K562 (cell line): ENCODE measurements at regions not wholly inside any gene's neighbourhood (a gene's known extent, or its start where the extent isn't known, plus 50 kb on each side); places are given as distances from the start of the nearest gene placed in this dataset.

ENCODE experiments used
- ATAC-seq: fragments of 200-7000 bp; cut with Tn5 transposase; 3 replicates; pipeline ENCODE4 v1.9.1; 2020; ENCODE audit warnings: moderate library complexity
- BruUV-seq: library from RNA; stranded (reverse); fragments of 400-500 nt; replicated peaks from 2 replicates; lab custom pipeline; 2021; lab: Mats Ljungman, UMichigan
- CTCF ChIA-PET: fragments of 300-600 bp; formaldehyde crosslinking; extraction: SDS; loops from one replicate; lab custom pipeline; 2021; ENCODE audit warnings: low intra/inter-chr PET ratio; lab: Yijun Ruan, JAX
- POLR2A ChIA-PET: fragments of 300-600, 350-650 bp; sonication (Branson Sonifier 250); formaldehyde crosslinking; extraction: SDS; loops from one replicate; lab custom pipeline; 2021; ENCODE audit warnings: antibody characterized with exemption, inconsistent platforms; lab: Yijun Ruan, JAX
- DNase-seq, 4 experiments: peaks; one replicate each; pipeline versions ENCODE4 v3.0.0 to v3.0.0-alpha.2; 2011 to 2018; ENCODE audit warnings: low spot score in 3 of 4, mixed read lengths in 3 of 4; ENCODE audit errors: extremely low read depth in 1 of 4
- FAIRE-seq: peaks from 2 replicates; lab custom pipeline; 2011; peaks lifted over from hg19 to GRCh38; lab: Jason Lieb, UNC
- H2AFZ ChIP-seq: 2 replicates; pipeline ENCODE4 v1.6.0; 2011; ENCODE audit warnings: low read depth, low read length, control low read depth, inconsistent platforms
- H3K27ac ChIP-seq: fragments of 200-600 bp; 3 replicates; pipeline ENCODE4 v1.8.0; 2011; ENCODE audit warnings: low read depth, mild to moderate bottlenecking, control low read depth, inconsistent platforms, low read length, moderate library complexity, mixed read lengths; ENCODE audit errors: extremely low read depth
- H3K27me3 ChIP-seq, 2 experiments: fragments of 300-600 bp in 1 of 2; 2 replicates in 1 of 2; 3 replicates in 1 of 2; pipeline versions ENCODE4 v1.6.0 to v1.8.0; 2011; ENCODE audit warnings: inconsistent platforms in 2 of 2, low read length in 2 of 2, mild to moderate bottlenecking in 1 of 2, mixed read lengths in 1 of 2, moderate library complexity in 1 of 2; ENCODE audit not compliant: control insufficient read depth in 2 of 2, insufficient read depth in 2 of 2
- H3K36me3 ChIP-seq: fragments of 300-600 bp; 3 replicates; pipeline ENCODE4 v1.8.0; 2011; ENCODE audit warnings: mild to moderate bottlenecking, low read length, inconsistent platforms; ENCODE audit not compliant: control insufficient read depth, insufficient read depth
- H3K4me1 ChIP-seq, 2 experiments: fragments of 200-600 bp in 1 of 2; replicated peaks in 1 of 2; 2 replicates in 1 of 2; 3 replicates in 1 of 2; pipeline versions ENCODE4 v1.5.1 to v1.8.0; 2011; ENCODE audit warnings: inconsistent platforms in 2 of 2, low read length in 2 of 2, mild to moderate bottlenecking in 1 of 2, mixed read lengths in 1 of 2, moderate library complexity in 1 of 2; ENCODE audit not compliant: control insufficient read depth in 2 of 2, insufficient read depth in 2 of 2
- H3K4me2 ChIP-seq: 2 replicates; pipeline ENCODE4 v1.6.1; 2011; ENCODE audit warnings: low read length, control low read depth, inconsistent platforms, mixed read lengths; ENCODE audit not compliant: insufficient read depth
- H3K4me3 ChIP-seq: fragments of 200-600 bp; sonication (generic), shearing (Covaris generic); 2 replicates; pipeline ENCODE4 v1.5.1; 2016; ENCODE audit warnings: control low read depth, inconsistent platforms
- H3K79me2 ChIP-seq: fragments of 200-600 bp; 3 replicates; pipeline ENCODE4 v1.8.0; 2011; ENCODE audit warnings: low read length, inconsistent platforms; ENCODE audit not compliant: control insufficient read depth, insufficient read depth
- H3K9ac ChIP-seq, 2 experiments: 2 replicates each; pipeline versions ENCODE4 v1.6.0 to v1.6.1; 2011; ENCODE audit warnings: low read depth in 2 of 2, low read length in 2 of 2, control low read depth in 1 of 2, inconsistent platforms in 1 of 2, mild to moderate bottlenecking in 1 of 2, mixed read lengths in 1 of 2; ENCODE audit not compliant: insufficient read depth in 1 of 2
- H3K9me1 ChIP-seq: one replicate; pipeline ENCODE4 v1.6.0; 2011; ENCODE audit warnings: inconsistent platforms, mild to moderate bottlenecking, low read length, moderate library complexity; ENCODE audit not compliant: control insufficient read depth, insufficient read depth
- H3K9me3 ChIP-seq: replicated peaks from 2 replicates; pipeline ENCODE4 v1.5.1; 2011; ENCODE audit warnings: low read depth, low read length, inconsistent platforms; ENCODE audit not compliant: control insufficient read depth, insufficient read depth
- H4K20me1 ChIP-seq: replicated peaks from 2 replicates; pipeline ENCODE4 v1.6.1; 2011; ENCODE audit warnings: low read length, inconsistent platforms, mixed read lengths; ENCODE audit not compliant: control insufficient read depth, insufficient read depth
- ARNT ChIP-seq, 2 experiments: fragments of 450-650 bp; IDR thresholded peaks; 2 replicates each; pipeline ENCODE4 v1.6.1; 2016; ENCODE audit warnings: mild to moderate bottlenecking in 1 of 2
- CBFA2T3 ChIP-seq: fragments of 450-650 bp; IDR thresholded peaks from 2 replicates; pipeline ENCODE4 v1.6.1; 2017
- DEAF1 ChIP-seq: fragments of 450-650 bp; formaldehyde crosslinking; IDR thresholded peaks from 2 replicates; pipeline ENCODE4 v1.4.0; 2020; ENCODE audit warnings: mild to moderate bottlenecking, moderate library complexity
- PHF20 ChIP-seq: fragments of 450-650 bp; IDR thresholded peaks from 2 replicates; pipeline ENCODE4 v1.6.1; 2018; ENCODE audit not compliant: partially characterized antibody
- ZNF274 ChIP-seq: IDR thresholded peaks from 2 replicates; pipeline ENCODE4 v1.6.1; 2011; ENCODE audit warnings: low read depth, mild to moderate bottlenecking, low read length, moderate library complexity, borderline replicate concordance
- WGBS: fragments of 100-300 bp; shearing (Covaris generic); methylation state at CpG from one replicate; pipeline ENCODE4 v1.1.6; 2016; ENCODE audit warnings: low coverage, mixed read lengths; ENCODE audit not compliant: insufficient coverage; ENCODE audit errors: missing lambda C conversion rate; 5-methylcytosine and 5-hydroxymethylcytosine counted together
- in situ Hi-C: fragments of 300-500 bp; cut with MboI; formaldehyde crosslinking; loops from 4 replicates; pipeline ENCODE4 v1.15.0; 2018; ENCODE audit warnings: inconsistent platforms, mixed read lengths
- intact Hi-C: fragments of 100-400 bp; cut with micrococcal nuclease; formaldehyde crosslinking; loops from 2 replicates; pipeline ENCODE4 v1.14.2; 2022

- ChIA-PET POLR2A (interaction anchor here (0.6 kb wide), 1 partner anchor 1423 kb away, joined by 5 read pairs; no protein-coding TSS in a partner anchor), CTCF (no interaction called here)
- H3K4me1 ChIP-seq = peaks cover 0 to 4% of the 10 kb centered on the region in 2 experiments; a peak in 1 of 5 replicates
- no peaks in the 10 kb centered on the region for H3K36me3 ChIP-seq
- WGBS = 0% methylated on average over 7 of the region's 9 CpGs
- H3K4me3 ChIP-seq = no peak overlapping the region
- no peak for DNase-seq
- no peaks in the 10 kb centered on the region for H3K9me1 ChIP-seq
- H3K9me3 ChIP-seq = no peaks in the 10 kb centered on the region
- no peak overlapping the region for H3K27ac ChIP-seq
- H3K4me2 ChIP-seq = no peak overlapping the region
- in situ Hi-C loops = no loop called here
- no peak for FAIRE-seq
- H3K27me3 ChIP-seq = peaks cover 4 to 75% of the 10 kb centered on the region in 2 experiments; a peak in 4 of 5 replicates
- 0 out of 2 replicates have a peak, but pooled peaks cover 11% of the 10 kb centered on the region for H4K20me1 ChIP-seq
- no TSS peak for BruUV-seq
- intact Hi-C loops = no loop called here
- no peak for TF ChIP-seq DEAF1 (CRISPR knock-in tag)
- TF ChIP-seq CBFA2T3 = no peak
- TF ChIP-seq ZNF274 = no peak
- no peak for TF ChIP-seq PHF20
- TF ChIP-seq ARNT (IDR thresholded peaks at IDR 0.05) = no peak
- no peaks in the 10 kb centered on the region for H3K79me2 ChIP-seq
- no peak for ATAC-seq
- H3K9ac ChIP-seq = no peak overlapping the region
- no peak overlapping the region for H2AFZ ChIP-seq
These were observed 148.8 kb downstream of the ENGASE start for GRCh38 chr17:79223471-79223870.
